GM12872 (cell line): ENCODE measurements at regions not wholly inside any gene's neighbourhood (a gene's known extent, or its start where the extent isn't known, plus 50 kb on each side); places are given as distances from the start of the nearest gene placed in this dataset.

Source experiments
- CTCF ChIP-seq: IDR thresholded peaks from 3 replicates; pipeline ENCODE4 v1.5.1; 2011; ENCODE audit warnings: low read depth, mild to moderate bottlenecking, low read length, moderate library complexity; ENCODE audit not compliant: insufficient read depth

GRCh38 chr4:154009788-154010187 is 220.9 kb upstream of the SFRP2 start:
- no peak for TF ChIP-seq CTCF

GRCh38 chr4:154009191-154009590 is 220.3 kb upstream of the SFRP2 start:
- no peak for TF ChIP-seq CTCF

GRCh38 chr4:154005171-154005520 is 216.3 kb upstream of the SFRP2 start:
- TF ChIP-seq CTCF = no peak

- no peak for TF ChIP-seq CTCF
Observed at GRCh38 chr4:154004507-154005170, 215.8 kb upstream of the SFRP2 start.

- no peak for TF ChIP-seq CTCF
Observed at GRCh38 chr4:154004016-154004415, 215.1 kb upstream of the SFRP2 start.

GRCh38 chr4:154003378-154003777 is 214.5 kb upstream of the SFRP2 start:
- no peak for TF ChIP-seq CTCF

GRCh38 chr4:154001193-154001592 is 212.3 kb upstream of the SFRP2 start:
- TF ChIP-seq CTCF = no peak
